ENCODE measurements at regions not wholly inside any gene's neighbourhood (a gene's known extent, or its start where the extent isn't known, plus 50 kb on each side); places are given as distances from the start of the nearest gene placed in this dataset.

GRCh38 chr2:183592271-183592670 lies 468.0 kb downstream of the NUP35 start:
- ChIA-PET POLR2A (no interaction called here), CTCF (no interaction called here)
- Mint-ChIP-seq H3K9me3 (peaks cover 10% of the 10 kb centered on the region), H3K4me1 (no peaks in the 10 kb centered on the region), H3K36me3 (ENCODE audit: low read depth) (no peaks in the 10 kb centered on the region), H3K27ac (no peak overlapping the region), H3K4me3 (no peak overlapping the region), H3K27me3 (no peaks in the 10 kb centered on the region)
- DNase-seq, result no peak

DNA sequence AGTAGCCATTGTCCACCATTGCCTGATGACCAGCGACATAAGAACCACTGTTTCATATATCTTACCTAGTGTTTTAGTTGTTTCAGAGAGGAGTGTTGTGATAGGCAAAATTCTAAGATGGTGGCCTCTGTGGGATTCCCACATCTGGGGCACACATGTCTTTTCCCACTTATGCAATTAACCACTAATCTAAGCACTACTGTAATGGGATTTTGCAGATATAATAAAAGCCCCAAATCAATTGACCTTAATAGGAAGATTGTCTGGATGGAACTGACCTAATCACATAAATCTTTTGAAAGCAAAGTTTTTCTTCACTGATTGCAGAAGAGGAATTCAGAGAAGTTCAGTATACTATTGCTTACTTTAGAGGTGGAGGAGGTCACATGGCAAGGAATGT lies 469.9 kb downstream of the NUP35 start:
- POLR2A ChIA-PET, result no interaction called here

DNA sequence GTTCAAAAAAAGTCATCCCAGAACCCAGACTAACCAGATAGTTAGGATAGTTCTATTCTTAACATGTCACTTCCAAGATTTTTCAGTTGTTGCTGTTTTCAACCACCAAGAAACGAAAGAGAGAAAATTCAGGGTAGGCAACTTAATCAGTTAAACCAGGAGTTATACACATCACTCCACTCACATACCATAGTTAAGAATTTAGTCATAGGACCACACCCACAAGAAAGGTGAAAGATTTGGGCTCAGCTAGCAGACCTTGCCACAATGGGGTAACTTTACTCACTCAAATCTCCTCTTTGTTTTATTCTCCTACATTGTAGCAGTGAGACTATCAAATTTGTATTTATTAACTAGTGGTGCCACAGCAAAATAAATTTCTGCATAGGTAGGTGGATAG lies 473.6 kb downstream of the NUP35 start:
- Mint-ChIP-seq H3K27ac (no peak overlapping the region), H3K27me3 (no peaks in the 10 kb centered on the region), H3K4me3 (no peak overlapping the region), H3K9me3 (peaks cover 6% of the 10 kb centered on the region), H3K4me1 (no peaks in the 10 kb centered on the region), H3K36me3 (ENCODE audit: low read depth) (no peaks in the 10 kb centered on the region)
- DNase-seq, result no peak
- CTCF ChIA-PET, result no interaction called here
- POLR2A ChIA-PET, result no interaction called here

More for the DNA sequence above, 469.9 kb downstream of the NUP35 start:
- Mint-ChIP-seq H3K27me3 (no peaks in the 10 kb centered on the region), H3K27ac (no peak overlapping the region), H3K9me3 (peaks cover 6% of the 10 kb centered on the region), H3K4me1 (no peaks in the 10 kb centered on the region), H3K4me3 (no peak overlapping the region), H3K36me3 (ENCODE audit: low read depth) (no peaks in the 10 kb centered on the region)
- CTCF ChIA-PET, result no interaction called here
- no peak for DNase-seq

GRCh38 chr2:183604065-183604464 lies 479.8 kb downstream of the NUP35 start:
- Mint-ChIP-seq H3K4me3 (no peak overlapping the region), H3K36me3 (ENCODE audit: low read depth) (no peaks in the 10 kb centered on the region), H3K27me3 (no peaks in the 10 kb centered on the region), H3K4me1 (no peaks in the 10 kb centered on the region), H3K27ac (no peak overlapping the region), H3K9me3 (peaks cover 6% of the 10 kb centered on the region)
- POLR2A ChIA-PET, result no interaction called here
- CTCF ChIA-PET, result no interaction called here
- DNase-seq, result no peak

- no peaks in the 10 kb centered on the region for H3K36me3 Mint-ChIP-seq (ENCODE audit: low read depth)
- H3K4me3 Mint-ChIP-seq, result no peak overlapping the region
- no peaks in the 10 kb centered on the region for H3K27me3 Mint-ChIP-seq
- DNase-seq, result no peak
- no peaks in the 10 kb centered on the region for H3K4me1 Mint-ChIP-seq
- no peak overlapping the region for H3K27ac Mint-ChIP-seq
- ChIA-PET POLR2A (no interaction called here), CTCF (no interaction called here)
- peaks cover 6% of the 10 kb centered on the region for H3K9me3 Mint-ChIP-seq
These were observed 481.2 kb downstream of the NUP35 start for GRCh38 chr2:183605440-183605839.

DNA sequence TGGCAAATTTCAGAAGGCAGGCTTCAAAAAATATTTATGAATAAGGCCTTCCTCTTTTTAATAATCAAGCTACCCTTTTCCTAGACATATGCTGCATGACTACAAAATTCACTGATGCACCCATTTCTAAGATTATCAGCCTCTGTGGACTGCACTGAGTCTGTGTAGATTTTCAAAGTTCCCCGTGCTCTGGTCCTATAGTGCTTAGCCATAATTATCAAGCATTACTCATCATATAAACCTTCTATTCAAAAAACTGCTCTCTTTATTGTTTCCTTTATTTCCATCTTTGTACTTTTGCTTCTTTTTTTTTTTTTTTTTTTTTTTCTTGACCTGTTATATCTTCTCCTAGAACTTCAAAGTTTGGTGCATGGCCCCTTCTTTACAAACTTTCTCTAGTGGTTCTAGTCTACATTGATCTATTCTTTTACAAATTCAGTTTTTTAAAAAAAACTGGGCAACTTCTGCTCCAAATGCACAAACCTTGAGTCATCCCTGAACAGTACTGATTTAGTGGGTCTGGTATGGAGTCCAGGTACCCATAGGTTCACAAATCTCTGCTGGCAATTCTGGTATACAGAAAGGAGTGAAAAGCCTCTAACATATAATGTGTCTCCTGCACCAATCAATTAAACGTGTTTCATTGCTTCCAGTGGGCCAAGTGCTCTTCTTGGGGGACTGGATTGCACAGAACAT lies 481.9 kb downstream of the NUP35 start:
- no peak for DNase-seq
- no peaks in the 10 kb centered on the region for H3K36me3 Mint-ChIP-seq (ENCODE audit: low read depth)
- H3K9me3 Mint-ChIP-seq, result peaks cover 6% of the 10 kb centered on the region
- no peak overlapping the region for H3K27ac Mint-ChIP-seq
- no peak overlapping the region for H3K4me3 Mint-ChIP-seq
- ChIA-PET CTCF (no interaction called here), POLR2A (no interaction called here)
- H3K27me3 Mint-ChIP-seq, result no peaks in the 10 kb centered on the region
- H3K4me1 Mint-ChIP-seq, result no peaks in the 10 kb centered on the region

- Mint-ChIP-seq H3K9me3 (peaks cover 6% of the 10 kb centered on the region), H3K27ac (no peak overlapping the region), H3K4me1 (no peaks in the 10 kb centered on the region), H3K27me3 (no peaks in the 10 kb centered on the region), H3K4me3 (no peak overlapping the region), H3K36me3 (ENCODE audit: low read depth) (no peaks in the 10 kb centered on the region)
- DNase-seq, result no peak
- ChIA-PET CTCF (no interaction called here), POLR2A (no interaction called here)
These were observed 482.5 kb downstream of the NUP35 start for GRCh38 chr2:183606718-183607085.

GRCh38 chr2:183607995-183608394 lies 483.8 kb downstream of the NUP35 start:
- no peaks in the 10 kb centered on the region for H3K36me3 Mint-ChIP-seq (ENCODE audit: low read depth)
- H3K4me1 Mint-ChIP-seq, result no peaks in the 10 kb centered on the region
- H3K4me3 Mint-ChIP-seq, result no peak overlapping the region
- peaks cover 6% of the 10 kb centered on the region for H3K9me3 Mint-ChIP-seq
- no peaks in the 10 kb centered on the region for H3K27me3 Mint-ChIP-seq
- no peak for DNase-seq
- ChIA-PET CTCF (no interaction called here), POLR2A (no interaction called here)
- no peak overlapping the region for H3K27ac Mint-ChIP-seq

DNA sequence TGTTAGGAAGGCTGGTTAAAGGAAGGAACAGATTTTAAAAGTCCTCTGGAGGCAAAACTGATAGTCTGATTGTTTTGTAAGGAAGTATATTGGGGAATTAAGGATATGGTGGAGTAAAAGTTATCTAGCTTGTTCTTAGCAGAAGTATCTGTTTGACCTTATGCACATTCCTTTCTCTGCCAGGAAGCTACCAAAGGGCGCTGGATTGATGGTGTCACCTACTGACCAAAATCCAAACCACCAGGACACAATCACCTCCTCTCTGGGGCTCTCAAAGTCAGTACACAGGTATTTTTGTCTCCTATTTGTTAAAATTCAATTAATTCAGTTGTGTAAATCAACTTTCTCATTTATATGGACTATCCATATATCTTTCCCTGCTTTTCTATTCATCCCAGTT lies 484.5 kb downstream of the NUP35 start:
- Mint-ChIP-seq H3K36me3 (ENCODE audit: low read depth) (no peaks in the 10 kb centered on the region), H3K4me3 (no peak overlapping the region), H3K27me3 (no peaks in the 10 kb centered on the region), H3K9me3 (peaks cover 6% of the 10 kb centered on the region), H3K4me1 (no peaks in the 10 kb centered on the region), H3K27ac (no peak overlapping the region)
- DNase-seq, result no peak
- POLR2A ChIA-PET, result no interaction called here
- CTCF ChIA-PET, result no interaction called here

DNA sequence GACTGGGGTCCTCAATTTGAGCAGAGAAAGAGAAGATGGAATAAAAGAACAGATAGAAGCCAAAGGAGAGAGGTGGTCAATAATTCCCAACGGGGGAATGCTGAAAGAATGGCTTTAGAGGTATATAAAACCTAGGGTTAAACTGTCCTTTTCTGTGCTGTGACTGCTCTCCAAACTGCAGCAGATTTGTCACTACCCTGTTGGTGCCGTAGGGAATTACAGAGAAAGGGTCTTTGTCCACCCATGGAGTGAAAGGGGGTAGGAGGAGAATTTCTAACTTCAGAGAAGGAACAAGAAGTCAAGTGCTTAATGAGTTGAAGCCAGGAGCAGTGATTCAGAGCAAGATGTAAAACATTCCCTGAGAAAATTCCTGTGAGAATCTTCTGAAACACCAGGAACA lies 486.5 kb downstream of the NUP35 start:
- POLR2A ChIA-PET, result no interaction called here
- no peak overlapping the region for H3K27ac Mint-ChIP-seq
- H3K4me1 Mint-ChIP-seq, result no peaks in the 10 kb centered on the region
- H3K36me3 Mint-ChIP-seq (ENCODE audit: low read depth), result no peaks in the 10 kb centered on the region
- CTCF ChIA-PET, result no interaction called here
- H3K4me3 Mint-ChIP-seq, result no peak overlapping the region
- peaks cover 6% of the 10 kb centered on the region for H3K9me3 Mint-ChIP-seq
- no peak for DNase-seq
- no peaks in the 10 kb centered on the region for H3K27me3 Mint-ChIP-seq

GRCh38 chr2:183614799-183615435 lies 490.7 kb downstream of the NUP35 start:
- H3K27me3 Mint-ChIP-seq, result no peaks in the 10 kb centered on the region
- ChIA-PET POLR2A (no interaction called here), CTCF (no interaction called here)
- no peak overlapping the region for H3K4me3 Mint-ChIP-seq
- no peak overlapping the region for H3K27ac Mint-ChIP-seq
- DNase-seq, result no peak
- H3K9me3 Mint-ChIP-seq, result peaks cover 7% of the 10 kb centered on the region
- no peaks in the 10 kb centered on the region for H3K36me3 Mint-ChIP-seq (ENCODE audit: low read depth)
- no peaks in the 10 kb centered on the region for H3K4me1 Mint-ChIP-seq

DNA sequence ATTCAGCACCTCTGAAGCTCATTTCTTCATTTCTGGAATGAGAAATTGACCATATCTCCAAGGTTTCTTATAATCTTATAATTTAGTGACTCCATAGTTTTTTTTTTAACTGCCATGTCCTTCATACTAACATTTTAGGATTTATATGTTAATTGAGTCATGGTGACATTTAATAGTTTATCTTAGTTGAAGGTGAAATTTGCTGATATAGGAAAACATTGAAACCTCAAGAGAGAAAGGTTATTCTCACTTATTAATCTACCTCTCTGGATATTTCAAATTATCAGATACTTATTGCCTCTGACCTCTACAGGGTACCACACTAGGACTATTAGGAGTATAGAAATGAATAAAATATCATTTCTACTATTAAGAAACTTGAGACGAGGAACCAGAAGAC lies 499.0 kb downstream of the NUP35 start:
- ChIA-PET POLR2A (no interaction called here), CTCF (no interaction called here)
- no peak overlapping the region for H3K4me3 Mint-ChIP-seq
- no peaks in the 10 kb centered on the region for H3K27me3 Mint-ChIP-seq
- H3K27ac Mint-ChIP-seq, result no peak overlapping the region
- no peaks in the 10 kb centered on the region for H3K4me1 Mint-ChIP-seq
- peaks cover 9% of the 10 kb centered on the region for H3K9me3 Mint-ChIP-seq
- H3K36me3 Mint-ChIP-seq (ENCODE audit: low read depth), result no peaks in the 10 kb centered on the region
- no peak for DNase-seq

DNA sequence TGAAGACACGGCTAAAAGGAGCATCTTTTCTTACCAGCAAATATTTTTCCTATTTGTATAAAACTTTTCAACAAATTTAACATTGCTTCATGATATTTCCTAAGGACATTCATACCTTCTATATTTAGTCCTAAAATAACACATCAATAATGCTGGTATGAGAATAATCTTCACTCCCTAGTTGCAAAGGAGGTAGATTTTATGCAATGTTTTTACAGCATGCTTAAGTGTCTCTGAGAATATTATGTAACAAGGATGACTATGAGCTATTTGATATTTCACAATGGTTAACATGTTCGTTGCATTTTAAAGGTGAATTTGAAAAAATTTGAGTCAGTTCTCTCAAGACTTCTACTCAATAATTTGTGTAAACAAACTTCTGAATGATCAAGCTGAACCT lies 506.7 kb downstream of the NUP35 start:
- CTCF ChIA-PET, result no interaction called here
- Mint-ChIP-seq H3K4me3 (no peak overlapping the region), H3K27me3 (no peaks in the 10 kb centered on the region), H3K27ac (no peak overlapping the region), H3K4me1 (no peaks in the 10 kb centered on the region), H3K9me3 (no peaks in the 10 kb centered on the region), H3K36me3 (ENCODE audit: low read depth) (no peaks in the 10 kb centered on the region)
- DNase-seq, result no peak
- POLR2A ChIA-PET, result no interaction called here

DNA sequence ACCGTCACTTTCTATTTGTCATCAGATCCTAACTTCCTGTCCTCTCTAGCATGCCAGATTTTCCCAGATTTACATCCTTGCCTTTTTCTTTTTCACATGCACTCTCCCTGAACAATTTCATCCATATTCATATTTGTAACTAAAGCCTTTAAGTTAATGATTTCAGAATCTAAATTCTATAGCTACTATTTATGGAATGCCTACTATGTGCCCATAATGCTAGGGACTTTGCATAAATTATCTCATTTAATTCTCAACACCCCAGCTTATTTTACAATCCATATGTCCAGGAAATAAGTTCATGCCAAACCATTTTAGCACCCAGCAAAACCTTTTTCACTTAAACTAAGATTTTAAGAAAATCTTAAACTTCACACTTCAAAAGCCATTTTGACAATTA lies 531.9 kb downstream of the NUP35 start:
- no peak overlapping the region for H3K27ac Mint-ChIP-seq

More for the DNA sequence above, 531.9 kb downstream of the NUP35 start:
- ChIA-PET CTCF (no interaction called here), POLR2A (no interaction called here)
- no peaks in the 10 kb centered on the region for H3K27me3 Mint-ChIP-seq
- peaks cover 10% of the 10 kb centered on the region for H3K9me3 Mint-ChIP-seq
- no peaks in the 10 kb centered on the region for H3K36me3 Mint-ChIP-seq (ENCODE audit: low read depth)
- H3K4me3 Mint-ChIP-seq, result no peak overlapping the region
- no peak for DNase-seq
- no peaks in the 10 kb centered on the region for H3K4me1 Mint-ChIP-seq

Data from activated CD4-positive, alpha-beta T cell treated with anti-CD3 and anti-CD28 coated beads, Interleukin-2, amount 10 ng/mL, durations not matched to agents 7 days and 5 days (primary cell).